Medulla oblongata (tissue), 1 donor: ENCODE measurements at regions not wholly inside any gene's neighbourhood (a gene's known extent, or its start where the extent isn't known, plus 50 kb on each side); places are given as distances from the start of the nearest gene placed in this dataset.

Experiments
- DNase-seq: peaks from one replicate; pipeline ENCODE4 v3.0.0-alpha.2; 2015; ENCODE audit errors: extremely low spot score

- no peak for DNase-seq
Measured at GRCh38 chr1:30514945-30515344, 208.4 kb downstream of the MATN1 start.

GRCh38 chr1:30514137-30514654, 209.2 kb downstream of the MATN1 start:
- no peak for DNase-seq

GRCh38 chr1:30513396-30514136, 209.8 kb downstream of the MATN1 start:
- DNase-seq, result no peak

- DNase-seq, result no peak
Measured at GRCh38 chr1:30512914-30513265, 210.5 kb downstream of the MATN1 start.

- no peak for DNase-seq
Measured at GRCh38 chr1:30511991-30512913, 211.1 kb downstream of the MATN1 start.

- DNase-seq, result no peak
Measured at GRCh38 chr1:30511563-30511962, 211.8 kb downstream of the MATN1 start.

GRCh38 chr1:30511106-30511505, 212.3 kb downstream of the MATN1 start:
- DNase-seq, result no peak

- DNase-seq, result no peak
Measured at GRCh38 chr1:30509670-30510069, 213.7 kb downstream of the MATN1 start.

- no peak for DNase-seq
Measured at GRCh38 chr1:30508611-30509010, 214.8 kb downstream of the MATN1 start.

- no peak for DNase-seq
Measured at GRCh38 chr1:30508175-30508448, 215.3 kb downstream of the MATN1 start.

GRCh38 chr1:30507401-30508174, 215.8 kb downstream of the MATN1 start:
- no peak for DNase-seq

GRCh38 chr1:30507016-30507312, 216.4 kb downstream of the MATN1 start:
- no peak for DNase-seq

GRCh38 chr1:30506291-30507015, 216.9 kb downstream of the MATN1 start:
- no peak for DNase-seq

- DNase-seq, result no peak
Measured at GRCh38 chr1:30505853-30506252, 217.5 kb downstream of the MATN1 start.

- DNase-seq, result no peak
Measured at GRCh38 chr1:30492451-30492850, 230.9 kb downstream of the MATN1 start.

- no peak for DNase-seq
Measured at GRCh38 chr1:30491831-30492230, 231.6 kb downstream of the MATN1 start.

- no peak for DNase-seq
Measured at GRCh38 chr1:30490554-30491053, 232.8 kb downstream of the MATN1 start.

GRCh38 chr1:30489737-30490389, 233.5 kb downstream of the MATN1 start:
- DNase-seq, result no peak

- no peak for DNase-seq
Measured at GRCh38 chr1:30488324-30488913, 235.0 kb downstream of the MATN1 start.

- DNase-seq, result no peak
Measured at GRCh38 chr1:30487042-30487441, 236.3 kb downstream of the MATN1 start.

- no peak for DNase-seq
Measured at GRCh38 chr1:30485072-30485471, 238.3 kb downstream of the MATN1 start.
